ENCODE measurements at regions not wholly inside any gene's neighbourhood (a gene's known extent, or its start where the extent isn't known, plus 50 kb on each side); places are given as distances from the start of the nearest gene placed in this dataset.

DNA sequence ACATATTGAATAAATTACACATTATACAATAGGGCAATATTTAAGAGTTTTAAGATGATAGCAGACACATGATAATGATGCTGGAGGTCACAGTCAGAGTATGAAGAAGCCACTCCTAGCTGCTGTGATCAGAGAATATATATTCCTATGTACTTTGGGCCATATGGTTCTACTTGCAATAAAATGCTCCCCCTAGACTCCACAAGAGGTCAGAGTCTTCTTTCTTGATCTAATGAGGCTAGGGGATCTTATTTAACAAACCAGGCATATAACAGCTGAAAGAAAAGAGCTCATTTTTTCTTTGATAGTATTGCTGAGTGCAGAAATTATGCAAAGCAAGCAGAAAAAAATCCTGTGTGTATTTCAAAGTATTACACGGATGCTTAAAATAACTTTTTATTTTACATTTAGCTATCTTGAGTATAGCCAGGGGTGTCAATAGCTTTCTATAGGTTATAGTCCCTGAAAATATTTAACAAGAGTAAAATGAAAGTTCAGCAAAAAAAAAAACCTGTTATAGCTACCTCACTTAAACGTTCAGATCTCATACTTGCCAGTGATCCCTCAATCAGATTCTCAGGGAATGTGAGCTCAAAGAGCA is 748.7 kb upstream of the CHAC2 start:
- no peak for FAIRE-seq

DNA sequence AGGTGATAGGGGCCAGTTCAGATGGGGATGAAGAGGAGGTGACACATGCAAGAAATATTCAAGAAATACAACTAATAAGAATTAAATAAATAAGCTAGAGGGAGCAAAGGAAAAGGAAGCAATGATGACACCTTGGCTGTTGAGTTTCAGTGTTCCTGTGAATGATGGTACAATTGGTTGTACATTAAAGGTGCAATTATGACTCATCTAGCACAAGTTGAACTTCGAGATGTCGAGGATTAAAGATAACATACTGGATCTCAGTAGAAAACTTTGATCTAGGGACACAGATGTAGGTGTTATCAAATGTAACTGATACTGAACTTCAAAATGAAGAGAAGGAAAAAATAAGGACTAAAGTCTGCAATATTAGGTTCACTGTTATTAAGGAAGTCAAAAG is 760.6 kb upstream of the CHAC2 start:
- DNase-seq (ENCODE audit: insufficient read length, low spot score) (no peak), FAIRE-seq (no peak)
- TF ChIP-seq POU2F2 (IDR thresholded peaks at IDR 0.05; ENCODE audit: low read depth, low read length), result no peak
- no peak for TF ChIP-seq TAF1 (IDR thresholded peaks at IDR 0.05; ENCODE audit: low read depth, low read length)
- TF ChIP-seq POLR2A (IDR thresholded peaks at IDR 0.05; ENCODE audit: low read depth, low read length), result no peak
- no peak for TF ChIP-seq SPI1 (IDR thresholded peaks at IDR 0.05; ENCODE audit: low read depth, low read length)
- TF ChIP-seq PAX5 (IDR thresholded peaks at IDR 0.05; ENCODE audit: insufficient read depth, low read length, severe bottlenecking), result no peak
- TF ChIP-seq POLR2AphosphoS5 (IDR thresholded peaks at IDR 0.05; ENCODE audit: low read depth, low read length), result no peak

More for the DNA sequence above, 748.7 kb upstream of the CHAC2 start:
- no peak for DNase-seq (ENCODE audit: insufficient read length, low spot score)
- TF ChIP-seq POLR2AphosphoS5 (IDR thresholded peaks at IDR 0.05; ENCODE audit: low read depth, low read length), result no peak
- no peak for TF ChIP-seq POU2F2 (IDR thresholded peaks at IDR 0.05; ENCODE audit: low read depth, low read length)
- no peak for TF ChIP-seq SPI1 (IDR thresholded peaks at IDR 0.05; ENCODE audit: low read depth, low read length)
- TF ChIP-seq TAF1 (IDR thresholded peaks at IDR 0.05; ENCODE audit: low read depth, low read length), result no peak
- TF ChIP-seq POLR2A (IDR thresholded peaks at IDR 0.05; ENCODE audit: low read depth, low read length), result no peak
- no peak for TF ChIP-seq PAX5 (IDR thresholded peaks at IDR 0.05; ENCODE audit: insufficient read depth, low read length, severe bottlenecking)

DNA sequence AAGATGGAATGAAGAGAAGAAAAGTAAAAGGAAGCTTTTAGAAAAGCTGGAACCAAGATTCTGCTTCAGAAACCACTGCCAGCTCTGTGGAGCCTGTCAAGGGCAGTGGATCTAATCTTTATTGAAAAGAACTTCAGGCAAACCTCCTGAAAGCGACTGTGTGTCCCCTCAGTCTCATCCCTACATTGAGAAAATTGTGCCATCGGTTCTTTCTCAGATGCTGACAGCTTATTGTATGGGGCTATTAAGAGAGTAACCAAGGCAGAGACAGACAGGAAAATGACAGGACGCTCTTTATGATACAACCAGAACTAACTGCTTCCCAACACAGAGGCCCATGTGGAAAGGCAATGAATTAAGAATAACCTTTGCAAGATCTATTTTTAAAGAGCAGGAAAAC is 763.2 kb upstream of the CHAC2 start:
- no peak for TF ChIP-seq POLR2AphosphoS5 (IDR thresholded peaks at IDR 0.05; ENCODE audit: low read depth, low read length)
- DNase-seq (ENCODE audit: insufficient read length, low spot score) (no peak), FAIRE-seq (no peak)

DNA sequence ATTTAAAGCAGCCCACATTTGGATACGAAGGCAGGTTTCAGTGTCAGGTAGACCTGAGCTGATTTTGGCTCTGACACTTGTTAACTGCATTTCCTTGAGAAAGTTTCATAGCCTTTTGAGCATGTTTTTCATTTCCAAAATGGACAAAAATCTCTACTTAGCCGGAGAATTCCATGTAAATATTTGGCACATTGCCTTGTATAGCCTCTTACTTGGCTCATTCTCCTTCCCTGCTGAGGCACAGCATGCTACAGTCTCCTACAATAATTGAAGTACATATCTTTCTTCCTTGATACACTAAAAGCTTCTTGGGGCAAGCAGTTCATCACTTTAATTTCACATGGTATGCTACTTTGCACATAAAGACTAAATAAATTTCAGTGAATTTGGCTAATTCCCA is 772.2 kb upstream of the CHAC2 start:
- DNase-seq (ENCODE audit: insufficient read length, low spot score), result no peak
- TF ChIP-seq PAX5 (IDR thresholded peaks at IDR 0.05; ENCODE audit: insufficient read depth, low read length, severe bottlenecking), result no peak
- no peak for TF ChIP-seq POLR2AphosphoS5 (IDR thresholded peaks at IDR 0.05; ENCODE audit: low read depth, low read length)
- FAIRE-seq, result no peak

DNA sequence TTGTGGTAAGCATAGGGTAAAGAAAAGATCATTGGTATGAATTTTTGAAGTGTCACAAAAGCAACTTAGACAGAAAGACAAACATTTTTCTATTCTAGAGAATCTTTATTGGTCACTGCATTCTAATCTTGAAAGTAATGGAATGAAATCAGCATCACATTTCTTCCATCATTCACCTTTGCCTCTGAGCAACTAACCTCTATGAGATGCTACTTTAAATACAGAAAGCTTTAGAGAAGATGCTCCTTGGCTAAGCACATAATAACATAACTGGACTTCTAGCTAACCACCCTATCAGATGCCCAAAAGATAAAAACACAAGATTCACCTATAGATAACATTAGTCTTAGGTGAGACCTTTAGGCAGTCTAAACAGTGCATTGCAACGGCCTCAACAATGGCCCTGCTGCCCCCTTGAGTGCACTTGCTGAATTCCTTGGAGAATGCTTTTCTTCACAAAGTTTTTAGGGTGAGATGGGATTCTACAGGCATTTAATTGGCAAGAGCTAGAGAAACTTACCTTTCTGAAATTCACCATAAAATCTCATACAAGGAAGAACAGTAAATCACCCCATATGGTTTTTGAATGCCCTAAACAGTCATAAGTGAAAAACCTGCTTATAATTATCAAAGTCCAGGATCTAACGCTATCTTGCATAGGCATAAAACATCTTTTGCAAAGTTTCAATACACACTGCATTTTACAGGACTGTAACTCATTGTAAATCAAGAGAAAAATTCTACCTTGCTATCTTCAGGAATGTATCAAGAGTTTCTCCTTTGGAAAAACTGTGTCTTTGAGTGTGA is 791.3 kb upstream of the CHAC2 start:
- TF ChIP-seq POU2F2 (IDR thresholded peaks at IDR 0.05; ENCODE audit: low read depth, low read length) (no peak), POLR2A (IDR thresholded peaks at IDR 0.05; ENCODE audit: low read depth, low read length) (no peak), POLR2AphosphoS5 (IDR thresholded peaks at IDR 0.05; ENCODE audit: low read depth, low read length) (no peak), SPI1 (IDR thresholded peaks at IDR 0.05; ENCODE audit: low read depth, low read length) (no peak), TAF1 (IDR thresholded peaks at IDR 0.05; ENCODE audit: low read depth, low read length) (no peak), PAX5 (IDR thresholded peaks at IDR 0.05; ENCODE audit: insufficient read depth, low read length, severe bottlenecking) (no peak)
- FAIRE-seq (no peak), DNase-seq (ENCODE audit: insufficient read length, low spot score) (no peak)

DNA sequence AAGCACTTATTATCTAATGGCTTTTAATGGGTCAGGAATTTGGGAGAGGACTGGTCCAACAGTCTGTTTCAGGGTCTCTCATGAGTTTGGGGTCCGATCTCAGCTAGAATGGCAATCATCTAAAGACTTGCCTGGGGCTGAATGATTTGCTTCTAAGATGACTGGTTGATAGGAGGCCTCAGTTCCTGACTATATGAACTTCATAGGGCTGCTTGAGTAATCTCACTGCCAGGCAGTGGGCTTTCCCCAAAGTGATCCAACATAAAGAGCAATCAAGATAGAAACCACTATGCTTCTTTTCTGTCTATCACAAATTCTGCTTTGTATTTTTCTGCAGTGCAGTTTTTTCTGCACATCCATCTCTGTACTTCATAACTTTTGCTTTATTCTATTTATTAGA is 793.5 kb upstream of the CHAC2 start:
- DNase-seq (ENCODE audit: insufficient read length, low spot score) (no peak), FAIRE-seq (no peak)
- no peak for TF ChIP-seq PAX5 (IDR thresholded peaks at IDR 0.05; ENCODE audit: insufficient read depth, low read length, severe bottlenecking)

DNA sequence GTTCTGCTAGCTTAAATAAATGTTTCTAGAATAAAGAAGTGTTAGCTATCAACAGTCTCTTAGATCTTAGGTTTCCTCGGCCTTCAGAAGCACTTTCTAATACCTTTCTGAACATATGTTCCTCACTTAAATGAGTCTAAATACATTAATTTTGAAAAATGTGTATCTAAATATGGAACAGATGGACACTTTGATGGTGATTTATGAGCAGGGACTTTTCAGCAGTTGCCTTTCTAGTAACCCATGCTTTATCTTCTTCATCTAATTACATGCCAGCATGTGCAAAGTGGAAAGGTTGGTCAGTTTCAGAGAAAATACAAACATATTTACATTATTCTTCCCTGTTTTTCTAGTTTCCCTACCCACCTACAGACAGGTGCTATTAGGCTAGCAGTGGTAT is 797.0 kb upstream of the CHAC2 start:
- FAIRE-seq (no peak), DNase-seq (ENCODE audit: insufficient read length, low spot score) (no peak)
- no peak for TF ChIP-seq PAX5 (IDR thresholded peaks at IDR 0.05; ENCODE audit: insufficient read depth, low read length, severe bottlenecking)
- TF ChIP-seq TAF1 (IDR thresholded peaks at IDR 0.05; ENCODE audit: low read depth, low read length), result no peak
- TF ChIP-seq POLR2A (IDR thresholded peaks at IDR 0.05; ENCODE audit: low read depth, low read length), result no peak
- TF ChIP-seq SPI1 (IDR thresholded peaks at IDR 0.05; ENCODE audit: low read depth, low read length), result no peak
- TF ChIP-seq POU2F2 (IDR thresholded peaks at IDR 0.05; ENCODE audit: low read depth, low read length), result no peak
- TF ChIP-seq POLR2AphosphoS5 (IDR thresholded peaks at IDR 0.05; ENCODE audit: low read depth, low read length), result no peak

DNA sequence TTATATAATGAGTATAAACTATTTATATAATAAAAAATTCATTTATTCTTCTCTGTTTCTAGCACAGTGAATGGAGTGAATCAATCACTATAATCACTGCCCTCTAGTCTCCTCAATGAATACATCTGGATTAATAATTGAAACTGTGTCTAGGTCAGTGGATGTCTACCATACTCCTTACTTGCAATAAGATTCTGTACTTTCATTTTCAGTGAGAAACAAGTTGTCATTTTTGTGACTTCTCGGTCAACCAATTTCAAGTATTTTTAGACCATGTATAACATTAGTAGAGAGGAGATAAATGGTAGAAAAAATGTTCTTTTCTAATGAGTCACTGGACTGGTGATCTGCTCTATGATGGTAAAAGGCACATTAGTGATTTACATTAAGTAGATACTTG is 799.6 kb upstream of the CHAC2 start:
- FAIRE-seq (no peak), DNase-seq (ENCODE audit: insufficient read length, low spot score) (no peak)
- TF ChIP-seq POU2F2 (IDR thresholded peaks at IDR 0.05; ENCODE audit: low read depth, low read length) (no peak), POLR2AphosphoS5 (IDR thresholded peaks at IDR 0.05; ENCODE audit: low read depth, low read length) (no peak), PAX5 (IDR thresholded peaks at IDR 0.05; ENCODE audit: insufficient read depth, low read length, severe bottlenecking) (no peak), SPI1 (IDR thresholded peaks at IDR 0.05; ENCODE audit: low read depth, low read length) (no peak), TAF1 (IDR thresholded peaks at IDR 0.05; ENCODE audit: low read depth, low read length) (no peak), POLR2A (IDR thresholded peaks at IDR 0.05; ENCODE audit: low read depth, low read length) (no peak)

DNA sequence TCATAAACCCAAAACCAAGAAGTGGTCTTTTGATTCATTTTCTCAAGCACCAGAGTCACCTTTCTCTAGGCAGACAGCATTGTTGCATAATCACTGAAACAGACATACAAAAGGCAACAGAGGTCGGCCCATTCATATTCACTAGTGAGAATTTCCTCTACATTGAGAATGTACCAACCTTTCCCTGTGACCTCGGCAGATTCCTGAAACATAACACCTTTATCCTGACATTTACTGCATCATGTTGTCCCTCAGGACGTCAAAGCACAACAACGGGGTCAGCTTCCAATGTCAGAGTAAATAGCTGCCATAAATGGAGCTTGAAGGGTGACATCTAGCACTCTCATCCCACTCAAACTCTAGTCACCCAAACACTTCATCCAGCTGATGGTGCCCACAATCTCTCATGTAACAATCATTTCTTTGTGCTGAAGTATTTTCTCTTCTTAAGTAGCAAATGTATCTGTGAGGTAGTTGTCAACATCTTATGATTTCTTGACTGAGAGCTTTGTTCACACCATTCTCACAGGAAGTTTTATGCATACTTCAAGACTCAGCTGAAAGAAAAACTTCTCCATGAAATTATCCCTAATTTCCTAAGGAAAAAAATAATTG is 802.6 kb upstream of the CHAC2 start:
- TF ChIP-seq POLR2A (IDR thresholded peaks at IDR 0.05; ENCODE audit: low read depth, low read length) (no peak), POLR2AphosphoS5 (IDR thresholded peaks at IDR 0.05; ENCODE audit: low read depth, low read length) (no peak)
- FAIRE-seq (no peak), DNase-seq (ENCODE audit: insufficient read length, low spot score) (no peak)

DNA sequence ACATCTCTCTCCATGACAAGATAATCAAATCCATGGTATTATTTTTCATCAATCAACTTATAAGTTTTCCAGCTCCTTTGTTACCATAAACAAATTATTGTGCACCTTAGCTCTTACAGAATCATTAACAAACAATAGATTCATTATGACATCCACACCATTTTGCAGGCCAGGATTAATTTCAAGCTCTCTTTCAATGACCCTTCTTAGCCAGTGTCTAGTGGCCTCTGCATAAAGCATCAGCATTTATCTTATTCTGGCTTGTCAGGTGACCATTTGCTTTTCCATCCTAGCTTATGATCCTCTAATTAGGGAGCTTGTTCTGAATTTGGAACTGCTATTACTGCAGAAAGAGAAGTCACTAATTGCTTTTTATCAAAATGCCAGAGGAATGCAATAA is 806.2 kb upstream of the CHAC2 start:
- TF ChIP-seq SPI1 (IDR thresholded peaks at IDR 0.05; ENCODE audit: low read depth, low read length) (no peak), PAX5 (IDR thresholded peaks at IDR 0.05; ENCODE audit: insufficient read depth, low read length, severe bottlenecking) (no peak), POLR2A (IDR thresholded peaks at IDR 0.05; ENCODE audit: low read depth, low read length) (no peak), POU2F2 (IDR thresholded peaks at IDR 0.05; ENCODE audit: low read depth, low read length) (no peak), POLR2AphosphoS5 (IDR thresholded peaks at IDR 0.05; ENCODE audit: low read depth, low read length) (no peak), TAF1 (IDR thresholded peaks at IDR 0.05; ENCODE audit: low read depth, low read length) (no peak)
- FAIRE-seq, result no peak

More for the DNA sequence above, 806.2 kb upstream of the CHAC2 start:
- no peak for DNase-seq (ENCODE audit: insufficient read length, low spot score)

Measured in GM12891 (cell line).